ENCODE measurements at regions not wholly inside any gene's neighbourhood (a gene's known extent, or its start where the extent isn't known, plus 50 kb on each side); places are given as distances from the start of the nearest gene placed in this dataset.

- WGBS, 2 donors: 82 to 86% methylated on average over 5 of the region's 5 CpGs
- Histone ChIP-seq H3K36me3 (no peaks in the 10 kb centered on the region), H3K27ac (peak overlapping the region in 3 of 4 donors; percentile 17 to 92 (median 72)), H3K4me3 (no peak overlapping the region), H3K27me3 (no peaks in the 10 kb centered on the region), H3K4me1 (peaks cover 0 to 46% (median 16%) of the 10 kb centered on the region in 4 donors), H3K9me3 (no peaks in the 10 kb centered on the region)
- TF ChIP-seq EP300 (IDR thresholded peaks at IDR 0.05): no peak
- no peak for TF ChIP-seq POLR2A (IDR thresholded peaks at IDR 0.05)
- no peak for TF ChIP-seq CTCF (IDR thresholded peaks at IDR 0.05)
- DNase-seq (ENCODE audit: low spot score in 2 of 2): no peak
Observed at GRCh38 chr2:47315475-47315874, 53.6 kb upstream of the EPCAM start.

- Histone ChIP-seq H3K36me3 (no peaks in the 10 kb centered on the region), H3K4me1 (peaks cover 0 to 51% (median 24%) of the 10 kb centered on the region in 4 donors), H3K27me3 (no peaks in the 10 kb centered on the region), H3K9me3 (no peaks in the 10 kb centered on the region), H3K4me3 (no peak overlapping the region), H3K27ac (peak overlapping the region; percentile 76 to 92 (median 80))
- TF ChIP-seq CTCF (IDR thresholded peaks at IDR 0.05) (no peak), POLR2A (IDR thresholded peaks at IDR 0.05) (no peak), EP300 (IDR thresholded peaks at IDR 0.05) (no peak)
- DNase-seq (ENCODE audit: low spot score in 2 of 2): no peak
- 75 to 96% methylated on average over 2 of the region's 2 CpGs for WGBS, 2 donors
Observed at GRCh38 chr2:47313728-47314127, 55.4 kb upstream of the EPCAM start.

- Histone ChIP-seq H3K4me3 (no peak overlapping the region), H3K36me3 (no peaks in the 10 kb centered on the region), H3K4me1 (peaks cover 0 to 53% (median 26%) of the 10 kb centered on the region in 4 donors), H3K9me3 (no peaks in the 10 kb centered on the region), H3K27me3 (no peaks in the 10 kb centered on the region), H3K27ac (peak overlapping the region; percentile 76 to 92 (median 80))
- TF ChIP-seq CTCF (IDR thresholded peaks at IDR 0.05): no peak
- TF ChIP-seq POLR2A (IDR thresholded peaks at IDR 0.05): no peak
- TF ChIP-seq EP300 (IDR thresholded peaks at IDR 0.05): no peak
- 74 to 86% methylated on average over 6 of the region's 6 CpGs for WGBS, 2 donors
- DNase-seq (ENCODE audit: low spot score in 2 of 2): no peak
Observed at GRCh38 chr2:47313141-47313691, 55.9 kb upstream of the EPCAM start.

GRCh38 chr2:47312491-47312850 is 56.6 kb upstream of the EPCAM start:
- H3K27ac ChIP-seq: peak overlapping the region; percentile 76 to 92 (median 80)
- TF ChIP-seq POLR2A (IDR thresholded peaks at IDR 0.05): no peak
- no peak for TF ChIP-seq EP300 (IDR thresholded peaks at IDR 0.05)
- TF ChIP-seq CTCF (IDR thresholded peaks at IDR 0.05): no peak
- no peak for DNase-seq (ENCODE audit: low spot score in 2 of 2)
- WGBS, 2 donors: 90 to 100% methylated on average over 1 of the region's 1 CpG
- H3K4me3 ChIP-seq: no peak overlapping the region
- H3K27me3 ChIP-seq: no peaks in the 10 kb centered on the region
- H3K36me3 ChIP-seq: no peaks in the 10 kb centered on the region
- H3K9me3 ChIP-seq: no peaks in the 10 kb centered on the region
- H3K4me1 ChIP-seq: peaks cover 0 to 58% (median 29%) of the 10 kb centered on the region in 4 donors

GRCh38 chr2:47311764-47312490 is 57.2 kb upstream of the EPCAM start:
- H3K27ac ChIP-seq: peak overlapping the region; percentile 76 to 92 (median 80)

More at GRCh38 chr2:47311764-47312490, 57.2 kb upstream of the EPCAM start:
- Histone ChIP-seq H3K4me3 (no peak overlapping the region), H3K4me1 (peaks cover 0 to 63% (median 29%) of the 10 kb centered on the region in 4 donors), H3K9me3 (no peaks in the 10 kb centered on the region), H3K36me3 (no peaks in the 10 kb centered on the region), H3K27me3 (no peaks in the 10 kb centered on the region)
- TF ChIP-seq POLR2A (IDR thresholded peaks at IDR 0.05) (no peak), CTCF (IDR thresholded peaks at IDR 0.05) (no peak), EP300 (IDR thresholded peaks at IDR 0.05) (no peak)
- WGBS, 2 donors: 72 to 80% methylated on average over 7 of the region's 7 CpGs
- no peak for DNase-seq (ENCODE audit: low spot score in 2 of 2)
